Right lobe of liver (tissue), 6 donors: ENCODE measurements at regions not wholly inside any gene's neighbourhood (a gene's known extent, or its start where the extent isn't known, plus 50 kb on each side); places are given as distances from the start of the nearest gene placed in this dataset.

Source experiments
- ATAC-seq, 4 donors: fragments of 200-7000 bp; cut with Tn5 transposase; one replicate each; pipeline ENCODE4 v1.9.1; 2020; ENCODE audit warnings: mild to moderate bottlenecking in 4 of 4, moderate library complexity in 4 of 4
- DNase-seq, 3 donors: peaks; one replicate each; pipeline ENCODE4 v3.0.0-alpha.2; 2020
- H3K27ac ChIP-seq, 3 donors: fragments of 200-600 bp; one replicate each; pipeline ENCODE4 v1.8.0; 2022
- H3K27me3 ChIP-seq, 2 donors: fragments of 200-600 bp; one replicate each; pipeline ENCODE4 v1.8.0; 2022
- H3K36me3 ChIP-seq, 4 donors: fragments of 200-600 bp; sonication (generic) in 1 of 4; one replicate each; pipeline versions ENCODE4 v1.5.1 to v1.8.0; 2017 to 2022; ENCODE audit warnings: control low read depth in 1 of 4
- H3K4me1 ChIP-seq, 4 donors: fragments of 200-600 bp; sonication (generic) in 1 of 4; one replicate each; pipeline versions ENCODE4 v1.5.1 to v1.8.0; 2017 to 2022; ENCODE audit warnings: control low read depth in 1 of 4
- H3K4me3 ChIP-seq, 3 donors: fragments of 200-600 bp; one replicate each; pipeline ENCODE4 v1.8.0; 2022
- H3K9me3 ChIP-seq, 4 donors: fragments of 200-600 bp; sonication (generic) in 1 of 4; one replicate each; pipeline versions ENCODE4 v1.5.1 to v1.8.0; 2017 to 2022; ENCODE audit warnings: control low read depth in 1 of 4
- POLR2A ChIP-seq: fragments of 450-650 bp; IDR thresholded peaks from one replicate; pipeline ENCODE4 v1.6.1; 2017; ENCODE audit warnings: antibody characterized with exemption, mild to moderate bottlenecking
- WGBS: methylation state at CpG from one replicate; pipeline ENCODE4 v1.1.6; 2018; ENCODE audit warnings: low coverage, low lambda C conversion rate; ENCODE audit not compliant: insufficient coverage; ENCODE audit errors: missing lambda C conversion rate; 5-methylcytosine and 5-hydroxymethylcytosine counted together
- intact Hi-C, 2 donors: fragments of 100-400 bp; cut with DNase I; formaldehyde crosslinking; loops; one replicate each; pipeline versions ENCODE4 v1.11.2 to v1.14.1; 2022
- TF ChIP-seq, protein P1 (sequence below), 4 donors: fragments of 200-600 bp in 3 of 4; fragments of 450-650 bp in 1 of 4; IDR thresholded peaks; one replicate each; pipeline versions ENCODE4 v1.5.1 to v1.8.0; 2016 to 2022; ENCODE audit warnings: antibody characterized with exemption in 4 of 4, mild to moderate bottlenecking in 2 of 4
- donor health status: DM: no; HTN: yes; CAD: no.
- donor health status: DM: no; HTN: no; CAD: no.
- donor health status: DM: no; HTN: no; CAD: no.
- donor health status: DM: no; HTN: yes; CAD: no.
- donor health status: DM: no; HTN: yes; CAD: no.

DNA sequence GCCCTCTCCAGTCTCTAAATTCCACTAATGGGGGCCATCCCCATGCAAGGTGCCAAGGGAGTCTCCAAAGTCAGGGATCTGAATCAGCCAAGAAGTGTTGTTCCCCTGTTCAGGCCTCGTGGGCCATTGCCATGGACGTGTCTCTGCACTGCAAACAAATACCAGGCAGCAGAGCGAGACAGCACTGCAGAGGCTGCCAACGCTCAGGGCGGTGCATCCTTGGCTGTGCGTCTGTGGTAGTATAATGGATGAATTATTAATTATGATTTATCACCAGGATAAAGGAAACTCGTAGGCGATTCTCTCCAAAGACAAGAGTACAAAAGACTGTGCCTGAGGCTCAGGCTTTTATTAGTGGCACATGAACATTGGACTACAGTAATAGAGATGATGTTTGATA lies 122.3 kb upstream of the NTF3 start:
- Histone ChIP-seq H3K9me3 (no peaks in the 10 kb centered on the region), H3K36me3 (no peaks in the 10 kb centered on the region), H3K4me1 (peaks cover 0 to 5% (median 0%) of the 10 kb centered on the region in 4 donors), H3K27ac (no peak overlapping the region), H3K27me3 (no peaks in the 10 kb centered on the region), H3K4me3 (no peak overlapping the region)
- DNase-seq (no peak), ATAC-seq (no peak)
- intact Hi-C loops, result no loop called here
- TF ChIP-seq, protein P1, sequence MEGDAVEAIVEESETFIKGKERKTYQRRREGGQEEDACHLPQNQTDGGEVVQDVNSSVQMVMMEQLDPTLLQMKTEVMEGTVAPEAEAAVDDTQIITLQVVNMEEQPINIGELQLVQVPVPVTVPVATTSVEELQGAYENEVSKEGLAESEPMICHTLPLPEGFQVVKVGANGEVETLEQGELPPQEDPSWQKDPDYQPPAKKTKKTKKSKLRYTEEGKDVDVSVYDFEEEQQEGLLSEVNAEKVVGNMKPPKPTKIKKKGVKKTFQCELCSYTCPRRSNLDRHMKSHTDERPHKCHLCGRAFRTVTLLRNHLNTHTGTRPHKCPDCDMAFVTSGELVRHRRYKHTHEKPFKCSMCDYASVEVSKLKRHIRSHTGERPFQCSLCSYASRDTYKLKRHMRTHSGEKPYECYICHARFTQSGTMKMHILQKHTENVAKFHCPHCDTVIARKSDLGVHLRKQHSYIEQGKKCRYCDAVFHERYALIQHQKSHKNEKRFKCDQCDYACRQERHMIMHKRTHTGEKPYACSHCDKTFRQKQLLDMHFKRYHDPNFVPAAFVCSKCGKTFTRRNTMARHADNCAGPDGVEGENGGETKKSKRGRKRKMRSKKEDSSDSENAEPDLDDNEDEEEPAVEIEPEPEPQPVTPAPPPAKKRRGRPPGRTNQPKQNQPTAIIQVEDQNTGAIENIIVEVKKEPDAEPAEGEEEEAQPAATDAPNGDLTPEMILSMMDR (IDR thresholded peaks at IDR 0.05), result no peak
- no peak for TF ChIP-seq POLR2A
- WGBS, result 62% methylated on average over 8 of the region's 8 CpGs

DNA sequence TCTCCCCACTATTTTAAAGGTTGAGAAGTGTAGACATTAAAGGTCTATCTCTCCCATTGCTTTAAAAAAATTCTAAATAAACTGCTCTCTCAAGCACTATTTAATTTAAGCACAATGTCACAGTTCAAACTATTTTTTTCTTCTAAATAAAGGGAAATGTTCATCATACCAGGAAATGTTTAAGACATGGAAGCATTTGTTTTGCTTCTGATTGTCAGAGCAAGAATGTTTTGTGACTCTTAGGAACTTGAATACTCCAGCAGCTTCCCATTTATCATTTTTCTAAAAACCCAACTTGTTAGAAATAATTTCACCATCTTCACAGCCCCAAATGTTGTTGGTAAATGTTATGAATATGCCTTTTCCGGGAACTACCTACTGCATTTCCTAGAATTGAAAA lies 121.8 kb upstream of the NTF3 start:
- H3K4me3 ChIP-seq, result no peak overlapping the region
- intact Hi-C loops, result no loop called here
- peaks cover 0 to 5% (median 0%) of the 10 kb centered on the region in 4 donors for H3K4me1 ChIP-seq
- DNase-seq (no peak), ATAC-seq (no peak)
- no peaks in the 10 kb centered on the region for H3K9me3 ChIP-seq
- no peak for TF ChIP-seq POLR2A
- TF ChIP-seq, protein P1 (IDR thresholded peaks at IDR 0.05), result no peak
- no peaks in the 10 kb centered on the region for H3K27me3 ChIP-seq
- 40% methylated on average over 1 of the region's 1 CpG for WGBS
- no peaks in the 10 kb centered on the region for H3K36me3 ChIP-seq
- no peak overlapping the region for H3K27ac ChIP-seq

DNA sequence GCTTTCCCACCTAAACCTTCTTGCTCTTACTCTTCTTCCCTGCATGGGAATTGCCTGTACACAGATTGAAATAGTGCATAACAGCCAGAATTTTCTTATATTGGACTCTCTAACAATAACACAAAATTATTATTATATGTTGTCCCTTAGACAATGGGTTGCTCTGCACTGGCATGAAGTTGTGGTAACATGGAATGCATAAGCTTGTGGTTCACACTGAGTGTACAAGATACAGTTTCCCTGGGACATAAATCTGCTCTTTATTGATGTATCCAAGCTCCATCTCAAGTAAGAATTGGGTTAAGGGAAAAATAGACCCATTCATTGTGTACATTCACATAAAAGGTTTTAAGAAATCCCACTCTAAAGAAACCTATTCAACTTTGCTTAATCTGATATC lies 114.4 kb upstream of the NTF3 start:
- DNase-seq (no peak), ATAC-seq (no peak)
- Histone ChIP-seq H3K27ac (no peak overlapping the region), H3K27me3 (no peaks in the 10 kb centered on the region), H3K4me3 (no peak overlapping the region), H3K9me3 (no peaks in the 10 kb centered on the region), H3K36me3 (no peaks in the 10 kb centered on the region), H3K4me1 (no peaks in the 10 kb centered on the region)
- intact Hi-C loops, result no loop called here
- TF ChIP-seq POLR2A, result no peak
- TF ChIP-seq, protein P1 (IDR thresholded peaks at IDR 0.05), result no peak

DNA sequence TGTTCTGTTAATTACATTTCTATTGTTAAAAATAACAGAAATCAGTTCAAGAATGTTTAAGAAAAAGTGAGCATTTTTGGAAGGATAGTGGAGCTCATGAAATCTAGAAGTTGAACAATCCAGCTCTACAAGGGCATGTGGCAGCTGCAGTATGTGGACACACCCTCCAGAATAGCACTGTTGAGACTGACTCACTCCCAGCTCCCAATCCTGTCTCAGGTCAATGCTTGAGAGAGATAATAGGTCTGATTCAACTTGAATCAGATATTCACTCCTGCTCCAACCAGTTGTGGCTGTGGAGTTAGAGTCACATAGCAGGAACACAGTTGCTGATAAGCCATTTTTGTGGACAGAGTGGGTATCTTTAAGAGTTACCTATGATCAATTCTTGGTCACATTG lies 113.0 kb upstream of the NTF3 start:
- Histone ChIP-seq H3K27me3 (no peaks in the 10 kb centered on the region), H3K9me3 (no peaks in the 10 kb centered on the region), H3K27ac (no peak overlapping the region), H3K4me1 (no peaks in the 10 kb centered on the region), H3K36me3 (no peaks in the 10 kb centered on the region), H3K4me3 (no peak overlapping the region)
- intact Hi-C loops, result no loop called here
- TF ChIP-seq, protein P1 (IDR thresholded peaks at IDR 0.05), result no peak
- TF ChIP-seq POLR2A, result no peak
- DNase-seq, result no peak
- ATAC-seq, result no peak
